Tibial nerve (tissue), 4 donors: ENCODE measurements at regions not wholly inside any gene's neighbourhood (a gene's known extent, or its start where the extent isn't known, plus 50 kb on each side); places are given as distances from the start of the nearest gene placed in this dataset.

Source experiments
- DNase-seq, 2 donors: peaks; one replicate each; pipeline ENCODE4 v3.0.0-alpha.2; 2019; ENCODE audit warnings: low spot score in 2 of 2
- H3K27ac ChIP-seq, 4 donors: fragments of 200-600 bp; sonication (generic) in 3 of 4; one replicate each; pipeline ENCODE4 v1.5.1; 2017 to 2019; ENCODE audit warnings: mild to moderate bottlenecking in 1 of 4
- H3K27me3 ChIP-seq, 2 donors: fragments of 200-600 bp; sonication (generic) in 1 of 2; one replicate each; pipeline versions ENCODE4 v1.5.1 to v1.6.0; 2017 to 2019
- H3K36me3 ChIP-seq, 3 donors: fragments of 200-600 bp; sonication (generic); one replicate each; pipeline ENCODE4 v1.5.1; 2018 to 2019
- H3K4me1 ChIP-seq, 4 donors: fragments of 200-600 bp; sonication (generic) in 3 of 4; one replicate each; pipeline ENCODE4 v1.5.1; 2017 to 2019
- H3K4me3 ChIP-seq, 4 donors: fragments of 200-600 bp; sonication (generic) in 3 of 4; one replicate each; pipeline ENCODE4 v1.5.1; 2017 to 2019; ENCODE audit warnings: mild to moderate bottlenecking in 1 of 4, moderate library complexity in 1 of 4
- H3K9me3 ChIP-seq, 4 donors: fragments of 200-600 bp; sonication (generic) in 3 of 4; one replicate each; pipeline ENCODE4 v1.5.1; 2017 to 2019
- CTCF ChIP-seq, 5 experiments: fragments of 200-600 bp in 3 of 5; fragments of 450-650 bp in 2 of 5; sonication (generic) in 3 of 5; IDR thresholded peaks; one replicate each; pipeline ENCODE4 v1.5.1; 2016 to 2019; ENCODE audit warnings: antibody characterized with exemption in 5 of 5, mild to moderate bottlenecking in 3 of 5, moderate library complexity in 2 of 5
- EP300 ChIP-seq, 2 donors: sonication (generic); formaldehyde crosslinking; IDR thresholded peaks; one replicate each; pipeline ENCODE4 v1.6.1; 2017; ENCODE audit warnings: antibody characterized with exemption in 2 of 2, mild to moderate bottlenecking in 1 of 2
- POLR2A ChIP-seq, 2 donors: fragments of 450-650 bp; IDR thresholded peaks; one replicate each; pipeline ENCODE4 v1.6.1; 2017; ENCODE audit warnings: antibody characterized with exemption in 2 of 2, mild to moderate bottlenecking in 2 of 2, moderate library complexity in 2 of 2
- WGBS, 2 donors: methylation state at CpG; one replicate each; pipeline ENCODE4 v1.1.5; 2018; 5-methylcytosine and 5-hydroxymethylcytosine counted together

- no peak for TF ChIP-seq POLR2A (IDR thresholded peaks at IDR 0.05)
- no peak for TF ChIP-seq CTCF (IDR thresholded peaks at IDR 0.05)
- no peak for TF ChIP-seq EP300 (IDR thresholded peaks at IDR 0.05)
- Histone ChIP-seq H3K4me3 (no peak overlapping the region), H3K9me3 (no peaks in the 10 kb centered on the region), H3K27me3 (no peaks in the 10 kb centered on the region), H3K36me3 (no peaks in the 10 kb centered on the region), H3K27ac (no peak overlapping the region), H3K4me1 (peaks cover 0 to 5% (median 0%) of the 10 kb centered on the region in 4 donors)
- WGBS, 2 donors, result 42 to 48% methylated on average over 1 of the region's 1 CpG
- DNase-seq, result no peak
These were observed 116.7 kb upstream of the RGMB start for GRCh38 chr5:98656796-98657195.

- WGBS, 2 donors, result 83 to 91% methylated on average over 4 of the region's 4 CpGs
- TF ChIP-seq CTCF (IDR thresholded peaks at IDR 0.05), result no peak
- TF ChIP-seq EP300 (IDR thresholded peaks at IDR 0.05), result no peak
- TF ChIP-seq POLR2A (IDR thresholded peaks at IDR 0.05), result no peak
These were observed 115.9 kb upstream of the RGMB start for GRCh38 chr5:98657559-98657958.

GRCh38 chr5:98663521-98663920 is 109.9 kb upstream of the RGMB start:
- peaks cover 0 to 17% (median 1%) of the 10 kb centered on the region in 4 donors for H3K9me3 ChIP-seq
- no peak for DNase-seq
- no peak overlapping the region for H3K4me3 ChIP-seq
- no peak overlapping the region for H3K27ac ChIP-seq
- no peaks in the 10 kb centered on the region for H3K36me3 ChIP-seq
- no peaks in the 10 kb centered on the region for H3K4me1 ChIP-seq
- TF ChIP-seq POLR2A (IDR thresholded peaks at IDR 0.05) (no peak), CTCF (IDR thresholded peaks at IDR 0.05) (no peak)
- H3K27me3 ChIP-seq, result no peaks in the 10 kb centered on the region

More at GRCh38 chr5:98657559-98657958, 115.9 kb upstream of the RGMB start:
- DNase-seq, result no peak
- Histone ChIP-seq H3K9me3 (no peaks in the 10 kb centered on the region), H3K27me3 (no peaks in the 10 kb centered on the region), H3K4me1 (peaks cover 0 to 5% (median 0%) of the 10 kb centered on the region in 4 donors), H3K27ac (no peak overlapping the region), H3K36me3 (no peaks in the 10 kb centered on the region), H3K4me3 (no peak overlapping the region)

GRCh38 chr5:98664736-98665135 is 108.7 kb upstream of the RGMB start:
- no peak overlapping the region for H3K27ac ChIP-seq
- H3K27me3 ChIP-seq, result no peaks in the 10 kb centered on the region
- TF ChIP-seq CTCF (IDR thresholded peaks at IDR 0.05) (no peak), POLR2A (IDR thresholded peaks at IDR 0.05) (no peak)
- no peaks in the 10 kb centered on the region for H3K36me3 ChIP-seq
- H3K4me1 ChIP-seq, result no peaks in the 10 kb centered on the region
- DNase-seq, result no peak
- 83 to 92% methylated on average over 4 of the region's 4 CpGs for WGBS, 2 donors
- H3K4me3 ChIP-seq, result no peak overlapping the region
- peaks cover 0 to 17% (median 1%) of the 10 kb centered on the region in 4 donors for H3K9me3 ChIP-seq

GRCh38 chr5:98679963-98680362 is 93.5 kb upstream of the RGMB start:
- Histone ChIP-seq H3K4me3 (no peak overlapping the region), H3K27me3 (no peaks in the 10 kb centered on the region), H3K9me3 (peaks cover 0 to 7% (median 0%) of the 10 kb centered on the region in 4 donors), H3K4me1 (no peaks in the 10 kb centered on the region), H3K27ac (no peak overlapping the region), H3K36me3 (no peaks in the 10 kb centered on the region)
- 46 to 52% methylated on average over 4 of the region's 4 CpGs for WGBS, 2 donors
- TF ChIP-seq CTCF (IDR thresholded peaks at IDR 0.05), result no peak
- no peak for TF ChIP-seq POLR2A (IDR thresholded peaks at IDR 0.05)
- no peak for TF ChIP-seq EP300 (IDR thresholded peaks at IDR 0.05)
- no peak for DNase-seq
